ENCODE measurements at regions not wholly inside any gene's neighbourhood (a gene's known extent, or its start where the extent isn't known, plus 50 kb on each side); places are given as distances from the start of the nearest gene placed in this dataset.

GRCh38 chr3:5330152-5330810 lies 142.8 kb downstream of the EDEM1 start:
- no peak for TF ChIP-seq CTCF (IDR thresholded peaks at IDR 0.05; ENCODE audit: low read depth, low read length)
- Histone ChIP-seq H3K4me3 (ENCODE audit: low read depth, low read length) (no peak overlapping the region), H3K27me3 (ENCODE audit: insufficient read depth, low read depth, severe bottlenecking) (peaks cover 17% of the 10 kb centered on the region), H3K36me3 (no peaks in the 10 kb centered on the region), H3K27ac (no peak overlapping the region), H3K9me3 (ENCODE audit: severe bottlenecking) (no peaks in the 10 kb centered on the region)
- DNase-seq = no peak

GRCh38 chr3:5331567-5332269 lies 144.2 kb downstream of the EDEM1 start:
- Histone ChIP-seq H3K36me3 (no peaks in the 10 kb centered on the region), H3K9me3 (ENCODE audit: severe bottlenecking) (peaks cover 3% of the 10 kb centered on the region), H3K27me3 (ENCODE audit: insufficient read depth, low read depth, severe bottlenecking) (peaks cover 12% of the 10 kb centered on the region), H3K27ac (no peak overlapping the region), H3K4me3 (ENCODE audit: low read depth, low read length) (no peak overlapping the region)
- no peak for TF ChIP-seq CTCF (IDR thresholded peaks at IDR 0.05; ENCODE audit: low read depth, low read length)
- DNase-seq = no peak

GRCh38 chr3:5332270-5332956 lies 144.9 kb downstream of the EDEM1 start:
- no peak for DNase-seq

GRCh38 chr3:5339967-5340535 lies 152.5 kb downstream of the EDEM1 start:
- TF ChIP-seq CTCF (IDR thresholded peaks at IDR 0.05; ENCODE audit: low read depth, low read length) = no peak
- DNase-seq = no peak
- H3K4me3 ChIP-seq (ENCODE audit: low read depth, low read length) = no peak overlapping the region
- peaks cover 3% of the 10 kb centered on the region for H3K9me3 ChIP-seq (ENCODE audit: severe bottlenecking)
- peaks cover 6% of the 10 kb centered on the region for H3K27me3 ChIP-seq (ENCODE audit: insufficient read depth, low read depth, severe bottlenecking)
- no peaks in the 10 kb centered on the region for H3K36me3 ChIP-seq
- H3K27ac ChIP-seq = no peak overlapping the region

More at GRCh38 chr3:5332270-5332956, 144.9 kb downstream of the EDEM1 start:
- H3K27me3 ChIP-seq (ENCODE audit: insufficient read depth, low read depth, severe bottlenecking) = peaks cover 16% of the 10 kb centered on the region
- H3K4me3 ChIP-seq (ENCODE audit: low read depth, low read length) = no peak overlapping the region
- no peak overlapping the region for H3K27ac ChIP-seq
- no peaks in the 10 kb centered on the region for H3K36me3 ChIP-seq
- TF ChIP-seq CTCF (IDR thresholded peaks at IDR 0.05; ENCODE audit: low read depth, low read length) = no peak
- peaks cover 3% of the 10 kb centered on the region for H3K9me3 ChIP-seq (ENCODE audit: severe bottlenecking)

GRCh38 chr3:5341610-5342009 lies 154.1 kb downstream of the EDEM1 start:
- Histone ChIP-seq H3K36me3 (no peaks in the 10 kb centered on the region), H3K9me3 (ENCODE audit: severe bottlenecking) (no peaks in the 10 kb centered on the region), H3K27ac (no peak overlapping the region), H3K27me3 (ENCODE audit: insufficient read depth, low read depth, severe bottlenecking) (peaks cover 6% of the 10 kb centered on the region), H3K4me3 (ENCODE audit: low read depth, low read length) (no peak overlapping the region)
- no peak for DNase-seq
- no peak for TF ChIP-seq CTCF (IDR thresholded peaks at IDR 0.05; ENCODE audit: low read depth, low read length)

All from WERI-Rb-1 (cell line).